SK-N-SH (cell line): ENCODE measurements at regions not wholly inside any gene's neighbourhood (a gene's known extent, or its start where the extent isn't known, plus 50 kb on each side); places are given as distances from the start of the nearest gene placed in this dataset.

Source experiments
- CTCF ChIA-PET: fragments of 300-600, 350-600 bp; formaldehyde crosslinking; extraction: SDS; loops from one replicate; lab custom pipeline; 2021; lab: Yijun Ruan, JAX
- POLR2A ChIA-PET: fragments of 350-600 bp; sonication (Branson Sonifier 250); formaldehyde crosslinking; extraction: SDS; loops from one replicate; lab custom pipeline; 2020; ENCODE audit warnings: antibody characterized with exemption, inconsistent platforms; lab: Yijun Ruan, JAX
- DNase-seq: peaks from one replicate; pipeline ENCODE4 v3.0.0; 2012
- H2AFZ ChIP-seq: fragments of 200-600 bp; sonication (generic); 2 replicates; pipeline ENCODE4 v1.8.1; 2016; ENCODE audit warnings: antibody characterized with exemption, mild to moderate bottlenecking, low read depth
- H3F3A ChIP-seq: fragments of 200-600 bp; sonication (generic); replicated peaks from 2 replicates; pipeline ENCODE3; 2016; ENCODE audit warnings: antibody characterized with exemption, mild to moderate bottlenecking; ENCODE audit not compliant: insufficient read depth
- H3K27ac ChIP-seq, 2 experiments: fragments of 200-500 bp in 1 of 2; fragments of 200-600 bp in 1 of 2; sonication (Bioruptor generic) in 1 of 2; sonication (generic), shearing (Covaris generic) in 1 of 2; 2 replicates each; pipeline versions ENCODE4 v1.5.1 to v1.6.1; 2014 to 2016; ENCODE audit warnings: low read depth in 2 of 2, inconsistent platforms in 1 of 2, low read length in 1 of 2, mild to moderate bottlenecking in 1 of 2, mixed read lengths in 1 of 2
- H3K27me3 ChIP-seq: fragments of 200-600 bp; sonication (generic), shearing (Covaris generic); 2 replicates; pipeline ENCODE4 v1.6.1; 2016; ENCODE audit warnings: mixed run types; ENCODE audit not compliant: insufficient read depth
- H3K36me3 ChIP-seq, 2 experiments: fragments of 200-500 bp in 1 of 2; fragments of 200-600 bp in 1 of 2; sonication (Bioruptor generic) in 1 of 2; sonication (generic) in 1 of 2; replicated peaks in 1 of 2; 2 replicates each; pipeline versions ENCODE3 to v1.5.1; 2014 to 2016; ENCODE audit warnings: low read length in 1 of 2, mild to moderate bottlenecking in 1 of 2; ENCODE audit not compliant: insufficient read depth in 2 of 2, control insufficient read depth in 1 of 2
- H3K4me1 ChIP-seq, 2 experiments: fragments of 200-500 bp in 1 of 2; fragments of 200-600 bp in 1 of 2; sonication (Bioruptor generic) in 1 of 2; sonication (generic), shearing (Covaris generic) in 1 of 2; 2 replicates each; pipeline versions ENCODE4 v1.5.1 to v1.6.1; 2014 to 2016; ENCODE audit warnings: low read depth in 1 of 2, low read length in 1 of 2, mixed run types in 1 of 2; ENCODE audit not compliant: insufficient read depth in 2 of 2, control insufficient read depth in 1 of 2
- H3K4me2 ChIP-seq: fragments of 200-600 bp; sonication (generic), shearing (Covaris generic); 2 replicates; pipeline ENCODE4 v1.6.1; 2017; ENCODE audit warnings: mixed run types
- H3K4me3 ChIP-seq, 2 experiments: fragments of 200-500 bp in 1 of 2; fragments of 200-600 bp in 1 of 2; sonication (Bioruptor generic) in 1 of 2; sonication (generic), shearing (Covaris generic) in 1 of 2; 2 replicates each; pipeline versions ENCODE4 v1.5.1 to v1.8.1; 2014 to 2016; ENCODE audit warnings: low read depth in 2 of 2, inconsistent platforms in 1 of 2, low read length in 1 of 2, mild to moderate bottlenecking in 1 of 2, mixed read lengths in 1 of 2, moderate library complexity in 1 of 2
- H3K79me2 ChIP-seq: fragments of 200-600 bp; sonication (generic); 2 replicates; pipeline ENCODE4 v1.8.1; 2017; ENCODE audit warnings: mild to moderate bottlenecking; ENCODE audit not compliant: insufficient read depth
- H3K9ac ChIP-seq: fragments of 200-600 bp; sonication (generic); 2 replicates; pipeline ENCODE4 v1.6.1; 2017; ENCODE audit warnings: mixed run types
- H3K9me2 ChIP-seq: fragments of 200-600 bp; sonication (generic); 2 replicates; pipeline ENCODE4 v1.6.1; 2017; ENCODE audit warnings: mixed run types
- H3K9me3 ChIP-seq: fragments of 200-600 bp; sonication (generic); 2 replicates; pipeline ENCODE4 v1.6.1; 2017; ENCODE audit warnings: mixed run types, mild to moderate bottlenecking, moderate library complexity
- H4K20me1 ChIP-seq: fragments of 200-600 bp; sonication (generic); 2 replicates; pipeline ENCODE4 v1.6.1; 2017; ENCODE audit warnings: mild to moderate bottlenecking, mixed run types; ENCODE audit not compliant: insufficient read depth
- CHD2 ChIP-seq: fragments of 150-350 bp; IDR thresholded peaks from 2 replicates; pipeline ENCODE4 v1.6.1; 2018; ENCODE audit warnings: low read length; ENCODE audit not compliant: partially characterized antibody
- EZH2phosphoT487 ChIP-seq: fragments of 200-600 bp; sonication (generic); IDR thresholded peaks from 2 replicates; pipeline ENCODE4 v1.6.1; 2017; ENCODE audit warnings: low read depth, mixed run types, mild to moderate bottlenecking, antibody characterized with exemption, moderate library complexity, borderline replicate concordance
- GABPA ChIP-seq: IDR thresholded peaks from 2 replicates; pipeline ENCODE4 v1.4.0; 2012; ENCODE audit warnings: low read depth, mild to moderate bottlenecking
- GATA2 ChIP-seq: sonication (generic); formaldehyde crosslinking; IDR thresholded peaks from 2 replicates; pipeline ENCODE4 v1.5.0; 2020; ENCODE audit warnings: mild to moderate bottlenecking, missing genetic modification reagents
- JUND ChIP-seq: IDR thresholded peaks from 2 replicates; pipeline ENCODE4 v1.4.0; 2012
- MXI1 ChIP-seq: IDR thresholded peaks from 2 replicates; pipeline ENCODE4 v1.6.1; 2012; ENCODE audit warnings: mild to moderate bottlenecking, low read depth, low read length, improper control_type of control experiment
- NFIC ChIP-seq: IDR thresholded peaks from 2 replicates; pipeline ENCODE4 v1.4.0; 2012; ENCODE audit warnings: borderline replicate concordance
- POLR2AphosphoS5 ChIP-seq: IDR thresholded peaks from 2 replicates; pipeline ENCODE4 v1.6.1; 2012; ENCODE audit warnings: low read depth, low read length
- RAD21 ChIP-seq: IDR thresholded peaks from 2 replicates; pipeline ENCODE4 v1.6.1; 2012; ENCODE audit warnings: mild to moderate bottlenecking, low read length
- RCOR1 ChIP-seq: fragments of 150-350 bp; IDR thresholded peaks from 2 replicates; pipeline ENCODE4 v1.6.1; 2017; ENCODE audit warnings: antibody characterized with exemption, low read length
- RFX5 ChIP-seq: IDR thresholded peaks from 2 replicates; pipeline ENCODE4 v1.6.1; 2012; ENCODE audit warnings: mild to moderate bottlenecking, improper control_type of control experiment, low read length
- SMC3 ChIP-seq: IDR thresholded peaks from 2 replicates; pipeline ENCODE4 v1.6.1; 2012; ENCODE audit warnings: low read depth, low read length, improper control_type of control experiment
- YY1 ChIP-seq: IDR thresholded peaks from 2 replicates; pipeline ENCODE4 v1.4.0; 2012; ENCODE audit warnings: low read depth, mild to moderate bottlenecking
- WGBS: methylation state at CpG from one replicate; pipeline ENCODE4 v1.1.6; 2017; ENCODE audit warnings: low lambda C conversion rate; 5-methylcytosine and 5-hydroxymethylcytosine counted together
- TF ChIP-seq, protein P1 (sequence below): fragments of 150-350 bp; IDR thresholded peaks from 2 replicates; pipeline ENCODE4 v1.6.1; 2017; ENCODE audit warnings: antibody characterized with exemption, low read length, low read depth, borderline replicate concordance
- TF ChIP-seq, protein P2 (sequence below): IDR thresholded peaks from 2 replicates; pipeline ENCODE4 v1.4.0; 2012; ENCODE audit warnings: low read depth, borderline replicate concordance
- TF ChIP-seq, protein P3 (sequence below): fragments of 200-600 bp; sonication (generic); IDR thresholded peaks from 2 replicates; pipeline ENCODE4 v1.6.1; 2017; ENCODE audit warnings: antibody characterized with exemption, mild to moderate bottlenecking, moderate library complexity
- TF ChIP-seq, protein P4 (sequence below): fragments of 150-350 bp; IDR thresholded peaks from 2 replicates; pipeline ENCODE4 v1.6.1; 2016; ENCODE audit warnings: mild to moderate bottlenecking, low read depth, low read length
- TF ChIP-seq, protein P5 (sequence below): IDR thresholded peaks from 2 replicates; pipeline ENCODE4 v1.4.0; 2012; ENCODE audit warnings: low read depth, borderline replicate concordance

DNA sequence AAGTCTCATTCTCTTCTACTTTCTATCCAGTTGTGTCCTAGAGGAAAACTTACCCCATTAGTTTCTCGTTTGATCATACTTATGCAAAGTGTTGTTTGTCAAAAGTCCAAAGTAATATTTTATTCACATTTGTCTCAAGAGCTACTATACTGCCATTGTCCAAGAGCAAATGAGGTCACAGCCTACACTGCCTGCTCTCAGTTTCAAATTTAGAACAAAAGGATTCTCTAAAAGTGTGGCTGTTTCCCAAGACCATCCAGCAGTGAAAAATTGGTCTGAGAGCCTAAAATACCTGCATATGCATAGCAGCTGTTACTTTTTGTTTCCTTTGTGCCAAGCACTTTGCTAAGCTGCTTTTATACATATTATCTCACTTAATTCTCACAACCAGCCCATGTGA, 439.5 kb upstream of the NFE2L3 start:
- Histone ChIP-seq H3K9me2 (no peaks in the 10 kb centered on the region), H3K27ac (no peak overlapping the region), H3K79me2 (no peaks in the 10 kb centered on the region), H4K20me1 (no peaks in the 10 kb centered on the region), H3K4me2 (no peak overlapping the region), H3K36me3 (no peaks in the 10 kb centered on the region), H3K4me1 (peaks cover 0 to 5% of the 10 kb centered on the region in 2 experiments; a peak in 1 of 4 replicates), H3F3A (no peaks in the 10 kb centered on the region), H3K4me3 (no peak overlapping the region), H3K9ac (no peak overlapping the region), H2AFZ (no peak overlapping the region), H3K9me3 (peaks cover 8% of the 10 kb centered on the region; the same call in 1 of the 2 replicates), H3K27me3 (no peaks in the 10 kb centered on the region)
- CTCF ChIA-PET = interaction anchor here (1.1 to 3.0 kb wide), 7 partner anchors 8 to 147 kb away, joined by 3 to 15 read pairs (median 3); no protein-coding TSS in a partner anchor
- TF ChIP-seq GABPA = no peak
- TF ChIP-seq RCOR1 = no peak
- TF ChIP-seq RAD21 = no peak
- TF ChIP-seq, protein P1, sequence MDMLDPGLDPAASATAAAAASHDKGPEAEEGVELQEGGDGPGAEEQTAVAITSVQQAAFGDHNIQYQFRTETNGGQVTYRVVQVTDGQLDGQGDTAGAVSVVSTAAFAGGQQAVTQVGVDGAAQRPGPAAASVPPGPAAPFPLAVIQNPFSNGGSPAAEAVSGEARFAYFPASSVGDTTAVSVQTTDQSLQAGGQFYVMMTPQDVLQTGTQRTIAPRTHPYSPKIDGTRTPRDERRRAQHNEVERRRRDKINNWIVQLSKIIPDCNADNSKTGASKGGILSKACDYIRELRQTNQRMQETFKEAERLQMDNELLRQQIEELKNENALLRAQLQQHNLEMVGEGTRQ = no peak
- no peak for TF ChIP-seq CHD2
- TF ChIP-seq, protein P2, sequence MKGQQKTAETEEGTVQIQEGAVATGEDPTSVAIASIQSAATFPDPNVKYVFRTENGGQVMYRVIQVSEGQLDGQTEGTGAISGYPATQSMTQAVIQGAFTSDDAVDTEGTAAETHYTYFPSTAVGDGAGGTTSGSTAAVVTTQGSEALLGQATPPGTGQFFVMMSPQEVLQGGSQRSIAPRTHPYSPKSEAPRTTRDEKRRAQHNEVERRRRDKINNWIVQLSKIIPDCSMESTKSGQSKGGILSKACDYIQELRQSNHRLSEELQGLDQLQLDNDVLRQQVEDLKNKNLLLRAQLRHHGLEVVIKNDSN = no peak
- no peak for TF ChIP-seq MXI1
- TF ChIP-seq, protein P3, sequence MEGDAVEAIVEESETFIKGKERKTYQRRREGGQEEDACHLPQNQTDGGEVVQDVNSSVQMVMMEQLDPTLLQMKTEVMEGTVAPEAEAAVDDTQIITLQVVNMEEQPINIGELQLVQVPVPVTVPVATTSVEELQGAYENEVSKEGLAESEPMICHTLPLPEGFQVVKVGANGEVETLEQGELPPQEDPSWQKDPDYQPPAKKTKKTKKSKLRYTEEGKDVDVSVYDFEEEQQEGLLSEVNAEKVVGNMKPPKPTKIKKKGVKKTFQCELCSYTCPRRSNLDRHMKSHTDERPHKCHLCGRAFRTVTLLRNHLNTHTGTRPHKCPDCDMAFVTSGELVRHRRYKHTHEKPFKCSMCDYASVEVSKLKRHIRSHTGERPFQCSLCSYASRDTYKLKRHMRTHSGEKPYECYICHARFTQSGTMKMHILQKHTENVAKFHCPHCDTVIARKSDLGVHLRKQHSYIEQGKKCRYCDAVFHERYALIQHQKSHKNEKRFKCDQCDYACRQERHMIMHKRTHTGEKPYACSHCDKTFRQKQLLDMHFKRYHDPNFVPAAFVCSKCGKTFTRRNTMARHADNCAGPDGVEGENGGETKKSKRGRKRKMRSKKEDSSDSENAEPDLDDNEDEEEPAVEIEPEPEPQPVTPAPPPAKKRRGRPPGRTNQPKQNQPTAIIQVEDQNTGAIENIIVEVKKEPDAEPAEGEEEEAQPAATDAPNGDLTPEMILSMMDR = no peak
- TF ChIP-seq, protein P4, sequence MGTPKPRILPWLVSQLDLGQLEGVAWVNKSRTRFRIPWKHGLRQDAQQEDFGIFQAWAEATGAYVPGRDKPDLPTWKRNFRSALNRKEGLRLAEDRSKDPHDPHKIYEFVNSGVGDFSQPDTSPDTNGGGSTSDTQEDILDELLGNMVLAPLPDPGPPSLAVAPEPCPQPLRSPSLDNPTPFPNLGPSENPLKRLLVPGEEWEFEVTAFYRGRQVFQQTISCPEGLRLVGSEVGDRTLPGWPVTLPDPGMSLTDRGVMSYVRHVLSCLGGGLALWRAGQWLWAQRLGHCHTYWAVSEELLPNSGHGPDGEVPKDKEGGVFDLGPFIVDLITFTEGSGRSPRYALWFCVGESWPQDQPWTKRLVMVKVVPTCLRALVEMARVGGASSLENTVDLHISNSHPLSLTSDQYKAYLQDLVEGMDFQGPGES = no peak
- no peak for TF ChIP-seq RFX5
- no peak for TF ChIP-seq GATA2 (CRISPR knock-in tag)
- TF ChIP-seq, protein P5, sequence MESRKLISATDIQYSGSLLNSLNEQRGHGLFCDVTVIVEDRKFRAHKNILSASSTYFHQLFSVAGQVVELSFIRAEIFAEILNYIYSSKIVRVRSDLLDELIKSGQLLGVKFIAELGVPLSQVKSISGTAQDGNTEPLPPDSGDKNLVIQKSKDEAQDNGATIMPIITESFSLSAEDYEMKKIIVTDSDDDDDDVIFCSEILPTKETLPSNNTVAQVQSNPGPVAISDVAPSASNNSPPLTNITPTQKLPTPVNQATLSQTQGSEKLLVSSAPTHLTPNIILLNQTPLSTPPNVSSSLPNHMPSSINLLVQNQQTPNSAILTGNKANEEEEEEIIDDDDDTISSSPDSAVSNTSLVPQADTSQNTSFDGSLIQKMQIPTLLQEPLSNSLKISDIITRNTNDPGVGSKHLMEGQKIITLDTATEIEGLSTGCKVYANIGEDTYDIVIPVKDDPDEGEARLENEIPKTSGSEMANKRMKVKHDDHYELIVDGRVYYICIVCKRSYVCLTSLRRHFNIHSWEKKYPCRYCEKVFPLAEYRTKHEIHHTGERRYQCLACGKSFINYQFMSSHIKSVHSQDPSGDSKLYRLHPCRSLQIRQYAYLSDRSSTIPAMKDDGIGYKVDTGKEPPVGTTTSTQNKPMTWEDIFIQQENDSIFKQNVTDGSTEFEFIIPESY = no peak
- no peak for TF ChIP-seq YY1
- no peak for TF ChIP-seq SMC3
- TF ChIP-seq NFIC = no peak
- TF ChIP-seq EZH2phosphoT487 = no peak
- no peak for TF ChIP-seq POLR2AphosphoS5
- no peak for TF ChIP-seq JUND
- DNase-seq = no peak
- POLR2A ChIA-PET = no interaction called here
- WGBS = 12% methylated on average over 1 of the region's 1 CpG
